HCT116 (cell line): ENCODE measurements at regions not wholly inside any gene's neighbourhood (a gene's known extent, or its start where the extent isn't known, plus 50 kb on each side); places are given as distances from the start of the nearest gene placed in this dataset.

ENCODE experiments used
- ATAC-seq: fragments of 200-7000 bp; cut with Tn5 transposase; 2 replicates; pipeline ENCODE4 v1.9.1; 2020; ENCODE audit warnings: mild to moderate bottlenecking, moderate library complexity
- BruUV-seq: library from RNA; stranded (reverse); fragments of 400-500 nt; replicated peaks from 2 replicates; lab custom pipeline; 2021; lab: Mats Ljungman, UMichigan
- CTCF ChIA-PET: fragments of 300-600 bp; sonication (Branson Sonifier 250); formaldehyde crosslinking; loops from one replicate; lab custom pipeline; 2021; ENCODE audit warnings: antibody characterized with exemption; lab: Charles Lee
- POLR2A ChIA-PET: fragments of 300-600, 350-600 bp; sonication (Branson Sonifier 250); formaldehyde crosslinking; loops from one replicate; lab custom pipeline; 2021; ENCODE audit warnings: antibody characterized with exemption; lab: Charles Lee
- RAD21 ChIA-PET, 2 experiments: fragments of 300-600 bp; sonication (Branson Sonifier 250); formaldehyde crosslinking; loops; one replicate each; lab custom pipeline; 2023; ENCODE audit warnings: low total read pairs in 2 of 2; ENCODE audit not compliant: uncharacterized antibody in 2 of 2, unreplicated experiment in 2 of 2, low non-redundant PET in 1 of 2; lab: Charles Lee
- DNase-seq: peaks from one replicate; pipeline ENCODE4 v3.0.0-alpha.2; 2010; ENCODE audit warnings: low read depth, low spot score
- H2AFZ ChIP-seq: fragments of 200-600 bp; shearing (Covaris generic), sonication (generic); 2 replicates; pipeline ENCODE4 v1.6.1; 2017; ENCODE audit warnings: low read depth, mixed run types, mixed read lengths, antibody characterized with exemption, low read length; ENCODE audit not compliant: poor library complexity, severe bottlenecking
- H3K27ac ChIP-seq: 2 replicates; pipeline ENCODE4 v1.5.1; 2012; ENCODE audit warnings: low read depth, low read length
- H3K27me3 ChIP-seq: fragments of 200-600 bp; sonication (generic); 2 replicates; pipeline ENCODE4 v1.6.1; 2016; ENCODE audit warnings: mixed run types, low read length, mixed read lengths; ENCODE audit not compliant: insufficient read depth
- H3K36me3 ChIP-seq, 2 experiments: fragments of 200-500 bp in 1 of 2; fragments of 200-600 bp in 1 of 2; sonication (Bioruptor generic) in 1 of 2; sonication (generic) in 1 of 2; 2 replicates each; pipeline versions ENCODE4 v1.5.1 to v1.6.1; 2014 to 2016; ENCODE audit warnings: low read length in 2 of 2, inconsistent platforms in 1 of 2, mixed read lengths in 1 of 2, mixed run types in 1 of 2; ENCODE audit not compliant: insufficient read depth in 2 of 2, control insufficient read depth in 1 of 2
- H3K4me1 ChIP-seq, 2 experiments: fragments of 200-600 bp in 1 of 2; sonication (generic) in 1 of 2; 2 replicates each; pipeline versions ENCODE4 v1.5.1 to v1.6.1; 2012 to 2017; ENCODE audit warnings: low read length in 2 of 2, inconsistent platforms in 1 of 2, mild to moderate bottlenecking in 1 of 2, mixed read lengths in 1 of 2, mixed run types in 1 of 2, moderate library complexity in 1 of 2; ENCODE audit not compliant: insufficient read depth in 2 of 2, control insufficient read depth in 1 of 2
- H3K4me2 ChIP-seq: fragments of 200-600 bp; sonication (generic); 2 replicates; pipeline ENCODE4 v1.6.1; 2017; ENCODE audit warnings: mixed run types, low read length, mixed read lengths
- H3K4me3 ChIP-seq, 2 experiments: fragments of 200-600 bp in 1 of 2; sonication (generic) in 1 of 2; replicated peaks in 1 of 2; 2 replicates each; pipeline ENCODE4 v1.5.1; 2011 to 2016; ENCODE audit warnings: low read length in 2 of 2, control low read depth in 1 of 2, low read depth in 1 of 2, mild to moderate bottlenecking in 1 of 2, mixed read lengths in 1 of 2, mixed run types in 1 of 2
- H3K79me2 ChIP-seq: fragments of 200-600 bp; sonication (generic); 2 replicates; pipeline ENCODE4 v1.6.1; 2017; ENCODE audit warnings: mild to moderate bottlenecking, mixed run types, low read length, moderate library complexity, mixed read lengths; ENCODE audit not compliant: insufficient read depth
- H3K9ac ChIP-seq: fragments of 200-600 bp; sonication (generic); 2 replicates; pipeline ENCODE4 v1.6.1; 2016; ENCODE audit warnings: low read length, mixed read lengths
- H3K9me2 ChIP-seq: fragments of 200-600 bp; sonication (generic), shearing (Covaris generic); 2 replicates; pipeline ENCODE4 v1.6.1; 2017; ENCODE audit warnings: mixed run types, mild to moderate bottlenecking, moderate library complexity; ENCODE audit not compliant: insufficient read depth
- H3K9me3 ChIP-seq, 2 experiments: fragments of 200-500 bp in 1 of 2; fragments of 200-600 bp in 1 of 2; sonication (Bioruptor generic) in 1 of 2; sonication (generic) in 1 of 2; 2 replicates each; pipeline ENCODE4 v1.6.1; 2014 to 2017; ENCODE audit warnings: low read length in 2 of 2, mixed read lengths in 2 of 2, inconsistent platforms in 1 of 2, low read depth in 1 of 2, mild to moderate bottlenecking in 1 of 2, mixed run types in 1 of 2, moderate library complexity in 1 of 2; ENCODE audit not compliant: control insufficient read depth in 1 of 2, insufficient read depth in 1 of 2
- H4K20me1 ChIP-seq: fragments of 200-600 bp; sonication (generic), shearing (Covaris generic); 2 replicates; pipeline ENCODE4 v1.6.1; 2017; ENCODE audit warnings: mixed run types, mild to moderate bottlenecking, moderate library complexity; ENCODE audit not compliant: insufficient read depth
- CBX3 ChIP-seq: IDR thresholded peaks from 2 replicates; pipeline ENCODE4 v1.6.1; 2012; ENCODE audit warnings: low read depth
- CEBPB ChIP-seq: IDR thresholded peaks from 2 replicates; pipeline ENCODE4 v1.6.1; 2012; ENCODE audit warnings: low read depth
- EGR1 ChIP-seq: IDR thresholded peaks from 2 replicates; pipeline ENCODE4 v1.6.1; 2012; ENCODE audit warnings: low read depth
- ELF1 ChIP-seq: IDR thresholded peaks from 2 replicates; pipeline ENCODE4 v1.6.1; 2012; ENCODE audit warnings: low read depth, borderline replicate concordance
- EZH2 ChIP-seq: fragments of 200-600 bp; sonication (generic); IDR thresholded peaks from 2 replicates; pipeline ENCODE4 v1.6.1; 2017; ENCODE audit warnings: antibody characterized with exemption, mixed run types
- FOSL1 ChIP-seq: IDR thresholded peaks from 2 replicates; pipeline ENCODE4 v1.6.1; 2012; ENCODE audit warnings: low read depth
- JUND ChIP-seq: IDR thresholded peaks from 2 replicates; pipeline ENCODE4 v1.6.1; 2012
- POLR2AphosphoS5 ChIP-seq: IDR thresholded peaks from 2 replicates; pipeline ENCODE4 v1.6.1; 2011; ENCODE audit warnings: mild to moderate bottlenecking, low read depth, low read length, moderate library complexity
- SIN3A ChIP-seq: IDR thresholded peaks from 2 replicates; pipeline ENCODE4 v1.6.1; 2012; ENCODE audit warnings: low read depth
- SP1 ChIP-seq: IDR thresholded peaks from 2 replicates; pipeline ENCODE4 v1.6.1; 2012; ENCODE audit warnings: low read depth
- TCF7L2 ChIP-seq: IDR thresholded peaks from 2 replicates; pipeline ENCODE4 v1.7.0; 2011; ENCODE audit warnings: borderline replicate concordance, inconsistent platforms; ENCODE audit not compliant: insufficient read depth, insufficient read length; ENCODE audit errors: extremely low read depth
- YY1 ChIP-seq: IDR thresholded peaks from 2 replicates; pipeline ENCODE4 v1.6.1; 2011; ENCODE audit warnings: low read length, low read depth, moderate library complexity, mild to moderate bottlenecking; ENCODE audit not compliant: insufficient replicate concordance; ENCODE audit errors: extremely low read depth
- ZFX ChIP-seq: fragments of 450-650 bp; IDR thresholded peaks from 2 replicates; pipeline ENCODE4 v1.6.1; 2017
- ZNF274 ChIP-seq: fragments of 200-500 bp; sonication (Bioruptor generic); IDR thresholded peaks from 2 replicates; pipeline ENCODE4 v1.6.1; 2014; ENCODE audit warnings: mild to moderate bottlenecking, low read depth, low read length, inconsistent platforms
- intact Hi-C: fragments of 100-400 bp; cut with micrococcal nuclease; formaldehyde crosslinking; loops from 2 replicates; pipeline ENCODE4 v1.10.0; 2022
- TF ChIP-seq, protein P1 (sequence below): IDR thresholded peaks from 2 replicates; pipeline ENCODE4 v1.6.1; 2012
- TF ChIP-seq, protein P2 (sequence below): IDR thresholded peaks from 2 replicates; pipeline ENCODE4 v1.6.1; 2012
- TF ChIP-seq, protein P3 (sequence below): IDR thresholded peaks from 2 replicates; pipeline ENCODE4 v1.6.1; 2011; ENCODE audit warnings: mild to moderate bottlenecking, low read length, moderate library complexity; ENCODE audit not compliant: insufficient replicate concordance; ENCODE audit errors: extremely low read depth

DNA sequence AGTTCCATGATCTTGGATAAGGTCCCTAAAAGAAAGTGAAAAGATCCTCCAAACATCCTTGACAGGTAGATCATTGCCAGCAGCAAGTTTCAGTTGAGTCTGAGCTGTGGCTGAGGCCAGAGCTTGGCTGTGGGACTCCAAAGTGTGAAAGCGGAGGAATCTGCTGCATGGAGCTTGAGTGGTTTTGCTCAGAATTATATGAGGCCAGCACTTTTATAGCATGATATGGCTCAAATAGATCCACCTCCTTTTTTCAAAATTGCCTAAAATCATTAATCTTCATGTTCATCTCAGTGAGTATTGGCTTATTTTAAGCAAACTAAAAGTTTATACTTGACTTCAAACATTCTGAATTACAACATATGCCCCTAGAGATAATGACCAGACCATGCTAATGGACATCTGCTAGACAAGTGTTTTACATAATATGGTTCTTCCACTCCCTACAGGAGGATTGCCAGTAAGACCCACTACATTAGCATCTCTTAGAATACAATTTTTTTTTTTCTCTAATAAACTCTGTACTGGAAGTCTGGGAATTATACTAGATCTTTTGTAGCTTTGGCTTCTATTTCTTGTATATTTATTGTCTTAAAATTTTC, 368.1 kb downstream of the ZPLD1 start:
- ATAC-seq (no peak), DNase-seq (no peak)
- H3K9me2 ChIP-seq: no peaks in the 10 kb centered on the region
- no peaks in the 10 kb centered on the region for H4K20me1 ChIP-seq
- H2AFZ ChIP-seq: no peak overlapping the region
- no peak overlapping the region for H3K4me3 ChIP-seq
- ChIA-PET RAD21 (no interaction called here), CTCF (no interaction called here), POLR2A (no interaction called here)
- H3K27me3 ChIP-seq: no peaks in the 10 kb centered on the region
- no peaks in the 10 kb centered on the region for H3K36me3 ChIP-seq
- H3K9ac ChIP-seq: no peak overlapping the region
- intact Hi-C loops: no loop called here
- no TSS peak for BruUV-seq
- H3K4me1 ChIP-seq: no peaks in the 10 kb centered on the region
- no peak overlapping the region for H3K4me2 ChIP-seq
- H3K79me2 ChIP-seq: no peaks in the 10 kb centered on the region
- H3K9me3 ChIP-seq: no peaks in the 10 kb centered on the region
- TF ChIP-seq FOSL1: no peak
- no peak overlapping the region for H3K27ac ChIP-seq

DNA sequence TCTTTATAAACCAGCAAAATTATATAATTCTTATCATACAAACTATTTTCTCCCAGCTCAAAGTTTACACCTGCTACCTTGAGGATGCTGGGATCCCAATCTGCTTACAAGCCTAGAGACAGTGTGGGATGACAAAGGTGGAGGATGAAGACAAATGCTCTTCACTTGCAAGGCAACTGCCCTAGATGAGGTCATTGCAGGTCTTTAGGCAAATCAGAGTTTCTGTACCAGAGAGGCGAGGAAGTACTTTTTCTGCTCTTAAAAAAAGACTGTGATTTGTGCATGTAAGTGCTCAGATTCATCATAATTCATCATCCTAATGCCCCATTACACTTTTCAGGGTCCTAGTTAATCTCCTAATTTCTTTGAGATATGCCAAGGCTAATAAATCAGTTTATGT, 376.1 kb downstream of the ZPLD1 start:
- no peaks in the 10 kb centered on the region for H4K20me1 ChIP-seq
- H3K4me3 ChIP-seq: no peak overlapping the region
- DNase-seq (no peak), ATAC-seq (no peak)
- no peak overlapping the region for H3K4me2 ChIP-seq
- H3K4me1 ChIP-seq: no peaks in the 10 kb centered on the region
- H2AFZ ChIP-seq: no peak overlapping the region
- no peaks in the 10 kb centered on the region for H3K79me2 ChIP-seq
- H3K9me3 ChIP-seq: no peaks in the 10 kb centered on the region
- no peak overlapping the region for H3K27ac ChIP-seq
- H3K9ac ChIP-seq: no peak overlapping the region
- ChIA-PET RAD21 (no interaction called here), CTCF (no interaction called here), POLR2A (no interaction called here)
- no peaks in the 10 kb centered on the region for H3K27me3 ChIP-seq
- no TSS peak for BruUV-seq
- no peaks in the 10 kb centered on the region for H3K9me2 ChIP-seq
- no peaks in the 10 kb centered on the region for H3K36me3 ChIP-seq
- intact Hi-C loops: no loop called here
- no peak for TF ChIP-seq SP1
- TF ChIP-seq FOSL1: no peak
- no peak for TF ChIP-seq ELF1
- no peak for TF ChIP-seq JUND
- no peak for TF ChIP-seq CBX3
- TF ChIP-seq POLR2AphosphoS5: no peak
- no peak for TF ChIP-seq YY1
- no peak for TF ChIP-seq TCF7L2
- TF ChIP-seq ZFX: no peak
- TF ChIP-seq, protein P1, sequence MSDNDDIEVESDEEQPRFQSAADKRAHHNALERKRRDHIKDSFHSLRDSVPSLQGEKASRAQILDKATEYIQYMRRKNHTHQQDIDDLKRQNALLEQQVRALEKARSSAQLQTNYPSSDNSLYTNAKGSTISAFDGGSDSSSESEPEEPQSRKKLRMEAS: no peak
- TF ChIP-seq EGR1: no peak
- no peak for TF ChIP-seq EZH2
- no peak for TF ChIP-seq ZNF274
- TF ChIP-seq, protein P2, sequence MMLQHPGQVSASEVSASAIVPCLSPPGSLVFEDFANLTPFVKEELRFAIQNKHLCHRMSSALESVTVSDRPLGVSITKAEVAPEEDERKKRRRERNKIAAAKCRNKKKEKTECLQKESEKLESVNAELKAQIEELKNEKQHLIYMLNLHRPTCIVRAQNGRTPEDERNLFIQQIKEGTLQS: no peak
- no peak for TF ChIP-seq CEBPB
- TF ChIP-seq SIN3A: no peak
- TF ChIP-seq, protein P3, sequence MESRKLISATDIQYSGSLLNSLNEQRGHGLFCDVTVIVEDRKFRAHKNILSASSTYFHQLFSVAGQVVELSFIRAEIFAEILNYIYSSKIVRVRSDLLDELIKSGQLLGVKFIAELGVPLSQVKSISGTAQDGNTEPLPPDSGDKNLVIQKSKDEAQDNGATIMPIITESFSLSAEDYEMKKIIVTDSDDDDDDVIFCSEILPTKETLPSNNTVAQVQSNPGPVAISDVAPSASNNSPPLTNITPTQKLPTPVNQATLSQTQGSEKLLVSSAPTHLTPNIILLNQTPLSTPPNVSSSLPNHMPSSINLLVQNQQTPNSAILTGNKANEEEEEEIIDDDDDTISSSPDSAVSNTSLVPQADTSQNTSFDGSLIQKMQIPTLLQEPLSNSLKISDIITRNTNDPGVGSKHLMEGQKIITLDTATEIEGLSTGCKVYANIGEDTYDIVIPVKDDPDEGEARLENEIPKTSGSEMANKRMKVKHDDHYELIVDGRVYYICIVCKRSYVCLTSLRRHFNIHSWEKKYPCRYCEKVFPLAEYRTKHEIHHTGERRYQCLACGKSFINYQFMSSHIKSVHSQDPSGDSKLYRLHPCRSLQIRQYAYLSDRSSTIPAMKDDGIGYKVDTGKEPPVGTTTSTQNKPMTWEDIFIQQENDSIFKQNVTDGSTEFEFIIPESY: no peak
